Panc1 (cell line): ENCODE measurements at regions not wholly inside any gene's neighbourhood (a gene's known extent, or its start where the extent isn't known, plus 50 kb on each side); places are given as distances from the start of the nearest gene placed in this dataset.

ENCODE experiments used
- ATAC-seq: fragments of 200-7000 bp; cut with Tn5 transposase; 2 replicates; pipeline ENCODE4 v1.9.1; 2020; ENCODE audit warnings: mild to moderate bottlenecking, moderate library complexity
- BruUV-seq: library from RNA; stranded (reverse); fragments of 400-500 nt; replicated peaks from 2 replicates; lab custom pipeline; 2021; lab: Mats Ljungman, UMichigan
- CTCF ChIA-PET: fragments of 300-600 bp; sonication (Branson Sonifier 250); formaldehyde crosslinking; loops from one replicate; lab custom pipeline; 2022; ENCODE audit warnings: antibody characterized with exemption; lab: Charles Lee
- POLR2A ChIA-PET: fragments of 300-600 bp; sonication (Branson Sonifier 250); formaldehyde crosslinking; loops from one replicate; lab custom pipeline; 2022; ENCODE audit warnings: antibody characterized with exemption; lab: Charles Lee
- DNase-seq: peaks from one replicate; pipeline ENCODE4 v3.0.0-alpha.2; 2010; ENCODE audit warnings: low read depth, low spot score
- H3K27ac ChIP-seq: 2 replicates; pipeline ENCODE4 v1.5.1; 2011; ENCODE audit warnings: mild to moderate bottlenecking, low read length, inconsistent platforms
- H3K27me3 ChIP-seq: fragments of 200-500 bp; sonication (Bioruptor generic); 2 replicates; pipeline ENCODE4 v1.6.0; 2014; ENCODE audit warnings: low read length, inconsistent platforms; ENCODE audit not compliant: control insufficient read depth, insufficient read depth
- H3K36me3 ChIP-seq: fragments of 200-500 bp; sonication (Bioruptor generic); 2 replicates; pipeline ENCODE4 v1.5.1; 2014; ENCODE audit warnings: inconsistent platforms, mild to moderate bottlenecking, low read length, moderate library complexity; ENCODE audit not compliant: control insufficient read depth, insufficient read depth
- H3K4me1 ChIP-seq: 2 replicates; pipeline ENCODE4 v1.5.1; 2011; ENCODE audit warnings: inconsistent platforms, mild to moderate bottlenecking, low read length, moderate library complexity; ENCODE audit not compliant: control insufficient read depth, insufficient read depth
- H3K4me3 ChIP-seq, 2 experiments: 2 replicates each; pipeline ENCODE4 v1.5.1; 2011 to 2012; ENCODE audit warnings: low read depth in 2 of 2, low read length in 2 of 2, mild to moderate bottlenecking in 2 of 2, inconsistent platforms in 1 of 2, moderate library complexity in 1 of 2
- H3K9me3 ChIP-seq: fragments of 200-500 bp; sonication (Bioruptor generic); 2 replicates; pipeline ENCODE4 v1.5.1; 2014; ENCODE audit warnings: low read depth, mild to moderate bottlenecking, inconsistent platforms, low read length, moderate library complexity; ENCODE audit not compliant: control insufficient read depth, insufficient read depth
- POLR2AphosphoS5 ChIP-seq: IDR thresholded peaks from 2 replicates; pipeline ENCODE4 v1.6.1; 2012; ENCODE audit warnings: mild to moderate bottlenecking, low read depth, low read length, moderate library complexity
- SIN3A ChIP-seq: IDR thresholded peaks from 2 replicates; pipeline ENCODE4 v1.6.1; 2012; ENCODE audit warnings: low read depth, mild to moderate bottlenecking, low read length, moderate library complexity, borderline replicate concordance; ENCODE audit not compliant: insufficient read depth
- TCF7L2 ChIP-seq: IDR thresholded peaks from 2 replicates; pipeline ENCODE4 v1.6.1; 2011; ENCODE audit warnings: mild to moderate bottlenecking, low read depth, low read length, inconsistent platforms
- in situ Hi-C: cut with HindIII; loops from 2 replicates; pipeline ENCODE4 v1.10.0; 2016; ENCODE audit warnings: low sequenced_read_pairs, low pct_unique_long_range_greater_than_20kb
- intact Hi-C: fragments of 100-400 bp; cut with micrococcal nuclease; formaldehyde crosslinking; loops from one replicate; pipeline ENCODE4 v1.10.0; 2022; ENCODE audit not compliant: unreplicated experiment
- TF ChIP-seq, protein P1 (sequence below): fragments of 450-650 bp; IDR thresholded peaks from 2 replicates; pipeline ENCODE4 v1.5.1; 2017; ENCODE audit warnings: mild to moderate bottlenecking
- TF ChIP-seq, protein P2 (sequence below), 2 experiments: IDR thresholded peaks; 2 replicates each; pipeline ENCODE4 v1.6.1; 2011 to 2012; ENCODE audit warnings: low read depth in 2 of 2, control low read depth in 1 of 2, low read length in 1 of 2, mild to moderate bottlenecking in 1 of 2, moderate library complexity in 1 of 2; ENCODE audit not compliant: insufficient read depth in 1 of 2

DNA sequence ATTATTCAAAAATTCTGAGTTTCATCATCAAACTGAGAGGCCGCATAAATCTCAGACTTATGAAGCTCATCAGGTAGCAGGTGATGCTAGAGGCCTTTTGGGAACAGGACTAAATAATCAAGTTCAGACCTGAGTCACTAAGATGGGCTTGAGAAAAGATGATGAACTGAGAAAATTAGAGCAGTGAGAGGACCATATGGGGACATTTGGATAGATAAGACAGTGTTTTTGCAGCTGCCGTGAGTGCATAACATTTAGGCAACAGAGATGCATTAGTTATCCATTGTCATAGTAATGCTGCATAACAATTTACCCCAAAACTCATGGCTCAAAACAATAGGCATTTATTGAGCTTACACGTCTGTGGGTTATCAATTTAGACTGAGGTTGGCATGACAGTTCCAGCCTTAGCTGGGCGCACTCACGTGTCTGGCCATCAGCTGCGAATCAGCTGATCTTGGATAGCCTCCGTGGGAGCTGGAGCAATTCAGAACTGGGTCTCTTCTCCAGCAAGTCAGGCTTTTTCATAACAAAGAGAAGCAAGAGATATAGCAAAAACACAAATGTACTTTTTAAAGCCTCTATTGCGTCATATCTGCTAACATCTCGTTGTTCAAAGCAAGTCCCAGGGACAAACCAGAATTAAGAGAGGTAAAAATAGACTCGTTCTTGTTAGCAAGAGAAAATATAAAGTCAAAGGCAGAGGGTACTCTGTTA is 72.8 kb downstream of the CAPZA3 start:
- Histone ChIP-seq H3K9me3 (no peaks in the 10 kb centered on the region), H3K36me3 (no peaks in the 10 kb centered on the region), H3K4me1 (no peaks in the 10 kb centered on the region), H3K27ac (no peak overlapping the region), H3K27me3 (no peaks in the 10 kb centered on the region), H3K4me3 (no peak overlapping the region)
- DNase-seq (no peak), ATAC-seq (no peak)
- CTCF ChIA-PET = no interaction called here
- intact Hi-C loops (no loop called here), in situ Hi-C loops (no loop called here)
- no TSS peak for BruUV-seq
- POLR2A ChIA-PET = no interaction called here
- TF ChIP-seq, protein P1, sequence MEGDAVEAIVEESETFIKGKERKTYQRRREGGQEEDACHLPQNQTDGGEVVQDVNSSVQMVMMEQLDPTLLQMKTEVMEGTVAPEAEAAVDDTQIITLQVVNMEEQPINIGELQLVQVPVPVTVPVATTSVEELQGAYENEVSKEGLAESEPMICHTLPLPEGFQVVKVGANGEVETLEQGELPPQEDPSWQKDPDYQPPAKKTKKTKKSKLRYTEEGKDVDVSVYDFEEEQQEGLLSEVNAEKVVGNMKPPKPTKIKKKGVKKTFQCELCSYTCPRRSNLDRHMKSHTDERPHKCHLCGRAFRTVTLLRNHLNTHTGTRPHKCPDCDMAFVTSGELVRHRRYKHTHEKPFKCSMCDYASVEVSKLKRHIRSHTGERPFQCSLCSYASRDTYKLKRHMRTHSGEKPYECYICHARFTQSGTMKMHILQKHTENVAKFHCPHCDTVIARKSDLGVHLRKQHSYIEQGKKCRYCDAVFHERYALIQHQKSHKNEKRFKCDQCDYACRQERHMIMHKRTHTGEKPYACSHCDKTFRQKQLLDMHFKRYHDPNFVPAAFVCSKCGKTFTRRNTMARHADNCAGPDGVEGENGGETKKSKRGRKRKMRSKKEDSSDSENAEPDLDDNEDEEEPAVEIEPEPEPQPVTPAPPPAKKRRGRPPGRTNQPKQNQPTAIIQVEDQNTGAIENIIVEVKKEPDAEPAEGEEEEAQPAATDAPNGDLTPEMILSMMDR = no peak
- TF ChIP-seq, protein P2, sequence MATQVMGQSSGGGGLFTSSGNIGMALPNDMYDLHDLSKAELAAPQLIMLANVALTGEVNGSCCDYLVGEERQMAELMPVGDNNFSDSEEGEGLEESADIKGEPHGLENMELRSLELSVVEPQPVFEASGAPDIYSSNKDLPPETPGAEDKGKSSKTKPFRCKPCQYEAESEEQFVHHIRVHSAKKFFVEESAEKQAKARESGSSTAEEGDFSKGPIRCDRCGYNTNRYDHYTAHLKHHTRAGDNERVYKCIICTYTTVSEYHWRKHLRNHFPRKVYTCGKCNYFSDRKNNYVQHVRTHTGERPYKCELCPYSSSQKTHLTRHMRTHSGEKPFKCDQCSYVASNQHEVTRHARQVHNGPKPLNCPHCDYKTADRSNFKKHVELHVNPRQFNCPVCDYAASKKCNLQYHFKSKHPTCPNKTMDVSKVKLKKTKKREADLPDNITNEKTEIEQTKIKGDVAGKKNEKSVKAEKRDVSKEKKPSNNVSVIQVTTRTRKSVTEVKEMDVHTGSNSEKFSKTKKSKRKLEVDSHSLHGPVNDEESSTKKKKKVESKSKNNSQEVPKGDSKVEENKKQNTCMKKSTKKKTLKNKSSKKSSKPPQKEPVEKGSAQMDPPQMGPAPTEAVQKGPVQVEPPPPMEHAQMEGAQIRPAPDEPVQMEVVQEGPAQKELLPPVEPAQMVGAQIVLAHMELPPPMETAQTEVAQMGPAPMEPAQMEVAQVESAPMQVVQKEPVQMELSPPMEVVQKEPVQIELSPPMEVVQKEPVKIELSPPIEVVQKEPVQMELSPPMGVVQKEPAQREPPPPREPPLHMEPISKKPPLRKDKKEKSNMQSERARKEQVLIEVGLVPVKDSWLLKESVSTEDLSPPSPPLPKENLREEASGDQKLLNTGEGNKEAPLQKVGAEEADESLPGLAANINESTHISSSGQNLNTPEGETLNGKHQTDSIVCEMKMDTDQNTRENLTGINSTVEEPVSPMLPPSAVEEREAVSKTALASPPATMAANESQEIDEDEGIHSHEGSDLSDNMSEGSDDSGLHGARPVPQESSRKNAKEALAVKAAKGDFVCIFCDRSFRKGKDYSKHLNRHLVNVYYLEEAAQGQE (IDR thresholded peaks at IDR 0.05; ENCODE audit: insufficient read depth in 1 of 2, low read depth in 2 of 2, low read length in 1 of 2) = no peak
- TF ChIP-seq POLR2AphosphoS5 (no peak), TCF7L2 (no peak), SIN3A (no peak)

DNA sequence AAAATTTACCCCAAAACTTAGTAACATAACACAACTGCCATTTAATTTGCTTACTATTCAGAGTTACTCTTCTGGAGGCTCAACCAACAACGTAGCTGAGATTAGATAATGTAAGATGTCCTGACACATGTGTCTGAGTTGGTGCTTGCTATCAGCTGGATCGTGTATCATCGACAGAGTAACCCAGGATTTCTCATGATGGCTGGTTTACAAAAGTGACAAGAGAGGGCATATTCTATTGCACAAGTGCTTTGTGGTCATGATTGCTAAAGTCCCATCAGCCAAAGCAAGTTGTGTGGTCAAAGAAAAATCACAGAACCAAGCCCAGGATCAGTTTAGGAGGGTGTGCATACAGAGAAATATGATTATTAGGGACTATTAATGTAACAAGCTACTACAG is 73.4 kb downstream of the CAPZA3 start:
- POLR2A ChIA-PET = no interaction called here
- in situ Hi-C loops = no loop called here
- no TSS peak for BruUV-seq

More for the DNA sequence above, 73.4 kb downstream of the CAPZA3 start:
- Histone ChIP-seq H3K4me1 (no peaks in the 10 kb centered on the region), H3K9me3 (no peaks in the 10 kb centered on the region), H3K4me3 (no peak overlapping the region), H3K27ac (no peak overlapping the region), H3K27me3 (no peaks in the 10 kb centered on the region), H3K36me3 (no peaks in the 10 kb centered on the region)
- ATAC-seq (no peak), DNase-seq (no peak)
- CTCF ChIA-PET = no interaction called here
- intact Hi-C loops = no loop called here
- TF ChIP-seq TCF7L2 (no peak), SIN3A (no peak), POLR2AphosphoS5 (no peak)
- TF ChIP-seq, protein P1 = no peak
- TF ChIP-seq, protein P2 (IDR thresholded peaks at IDR 0.05; ENCODE audit: insufficient read depth in 1 of 2, low read depth in 2 of 2, low read length in 1 of 2) = no peak
